MG63 (cell line): ENCODE measurements at regions not wholly inside any gene's neighbourhood (a gene's known extent, or its start where the extent isn't known, plus 50 kb on each side); places are given as distances from the start of the nearest gene placed in this dataset.
"Not testable (repeated sequence)": the region's sequence is repeated elsewhere in the genome, so short reads cannot be mapped to it uniquely, and the experiment has no call there.

Experiments
- DNase-seq: peaks from one replicate; pipeline ENCODE4 v3.0.0-alpha.2; 2020
- H3K27me3 ChIP-seq: fragments of 250-450 bp; sonication (Bioruptor Pico); 2 replicates; pipeline ENCODE4 v1.5.1; 2020; ENCODE audit warnings: mild to moderate bottlenecking, moderate library complexity
- H3K36me3 ChIP-seq: fragments of 250-450 bp; sonication (Bioruptor Pico); 2 replicates; pipeline ENCODE4 v1.5.1; 2020; ENCODE audit warnings: mild to moderate bottlenecking, moderate library complexity
- H3K4me3 ChIP-seq: fragments of 250-450 bp; sonication (Bioruptor Pico); 2 replicates; pipeline ENCODE4 v1.5.1; 2020; ENCODE audit warnings: mild to moderate bottlenecking, moderate library complexity
- H3K9me3 ChIP-seq: fragments of 250-450 bp; sonication (Bioruptor Pico); 2 replicates; pipeline ENCODE4 v1.5.1; 2020; ENCODE audit warnings: mild to moderate bottlenecking, moderate library complexity

DNA sequence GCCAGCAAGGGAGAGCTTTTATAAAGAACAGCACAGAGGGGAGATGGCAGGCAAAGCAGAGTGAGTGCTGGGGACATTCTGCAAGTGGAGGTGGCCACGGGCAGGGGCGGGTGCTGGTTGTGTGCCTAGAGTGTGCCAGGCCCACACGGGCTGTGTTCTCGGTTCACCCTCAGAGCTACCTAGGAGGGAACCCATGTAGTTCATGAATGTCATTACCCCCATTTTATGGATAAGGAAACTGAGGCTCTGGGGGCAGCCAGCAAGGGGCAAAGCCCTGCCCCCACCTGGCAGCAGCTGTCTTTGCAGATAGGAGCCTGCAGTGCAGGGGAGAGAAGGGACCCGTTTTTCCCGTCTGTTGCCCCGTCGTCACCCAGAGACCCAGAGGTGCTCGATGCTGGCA, 85.2 kb upstream of the NCOR2 start:
- no peaks in the 10 kb centered on the region for H3K36me3 ChIP-seq
- H3K4me3 ChIP-seq, result no peak overlapping the region
- DNase-seq, result no peak
- H3K27me3 ChIP-seq, result no peaks in the 10 kb centered on the region
- H3K9me3 ChIP-seq, result peaks cover 8% of the 10 kb centered on the region; the same call in 1 of the 2 replicates

DNA sequence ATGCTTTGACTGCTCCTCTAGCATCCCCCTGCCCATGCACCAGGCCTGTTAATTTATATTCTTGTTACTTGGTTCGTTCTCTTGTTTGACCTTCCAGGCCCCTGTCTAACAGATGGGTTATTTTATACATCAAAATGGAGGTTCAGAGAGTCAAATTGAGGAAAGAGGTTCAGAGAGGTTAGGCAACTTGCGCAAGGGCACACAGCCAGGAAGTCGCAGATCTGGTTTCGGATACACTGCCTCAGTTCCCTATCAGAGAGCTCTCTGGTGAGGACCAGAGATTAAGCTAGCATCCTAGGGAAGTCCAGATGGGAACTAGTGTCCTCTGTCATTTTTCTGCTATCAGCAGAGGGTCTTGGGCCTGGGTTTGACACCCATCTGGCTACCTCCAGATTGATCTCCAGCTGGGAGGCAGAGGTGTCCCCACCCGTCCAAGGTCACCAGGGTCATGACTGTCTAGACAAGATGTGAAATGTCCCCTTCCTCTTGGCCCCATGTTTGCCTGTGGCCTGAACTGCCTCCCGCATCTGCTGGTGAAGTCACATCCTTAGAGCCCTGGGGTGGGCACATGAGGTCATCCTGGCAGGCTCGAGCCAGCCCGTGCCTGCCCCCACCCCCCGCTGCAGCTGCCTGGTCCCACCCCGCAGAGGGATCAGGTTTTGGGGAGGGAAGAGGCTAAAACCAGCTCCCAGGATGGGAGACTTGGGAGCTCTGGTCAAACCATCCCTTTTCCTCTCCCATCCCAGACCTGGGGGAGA, 84.3 kb upstream of the NCOR2 start:
- no peak overlapping the region for H3K4me3 ChIP-seq
- peak; percentile 47 for DNase-seq
- no peaks in the 10 kb centered on the region for H3K36me3 ChIP-seq
- no peaks in the 10 kb centered on the region for H3K27me3 ChIP-seq
- H3K9me3 ChIP-seq, result peaks cover 8% of the 10 kb centered on the region; the same call in 1 of the 2 replicates

DNA sequence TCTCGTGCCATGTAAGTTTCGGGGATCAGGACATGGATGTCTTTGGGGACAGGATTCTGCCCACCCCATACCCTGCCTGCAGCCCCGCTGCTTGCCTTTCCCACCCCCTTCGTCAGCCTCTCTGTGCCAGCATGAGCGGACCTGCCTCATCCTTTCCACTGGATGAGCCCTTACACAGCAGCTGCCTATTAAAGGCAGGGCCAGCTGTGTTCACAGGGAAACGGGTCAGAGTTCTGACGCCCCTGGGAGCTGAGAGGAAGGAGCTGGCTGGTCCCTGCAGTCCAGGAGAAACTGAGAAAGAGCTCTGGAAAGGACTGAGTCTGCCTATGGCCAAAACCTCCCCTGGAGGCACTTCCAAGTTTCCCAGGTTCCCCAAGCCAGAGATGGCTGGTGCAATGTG, 83.5 kb upstream of the NCOR2 start:
- Histone ChIP-seq H3K36me3 (no peaks in the 10 kb centered on the region), H3K27me3 (no peaks in the 10 kb centered on the region), H3K9me3 (peaks cover 8% of the 10 kb centered on the region; the same call in 1 of the 2 replicates), H3K4me3 (no peak overlapping the region)
- no peak for DNase-seq

DNA sequence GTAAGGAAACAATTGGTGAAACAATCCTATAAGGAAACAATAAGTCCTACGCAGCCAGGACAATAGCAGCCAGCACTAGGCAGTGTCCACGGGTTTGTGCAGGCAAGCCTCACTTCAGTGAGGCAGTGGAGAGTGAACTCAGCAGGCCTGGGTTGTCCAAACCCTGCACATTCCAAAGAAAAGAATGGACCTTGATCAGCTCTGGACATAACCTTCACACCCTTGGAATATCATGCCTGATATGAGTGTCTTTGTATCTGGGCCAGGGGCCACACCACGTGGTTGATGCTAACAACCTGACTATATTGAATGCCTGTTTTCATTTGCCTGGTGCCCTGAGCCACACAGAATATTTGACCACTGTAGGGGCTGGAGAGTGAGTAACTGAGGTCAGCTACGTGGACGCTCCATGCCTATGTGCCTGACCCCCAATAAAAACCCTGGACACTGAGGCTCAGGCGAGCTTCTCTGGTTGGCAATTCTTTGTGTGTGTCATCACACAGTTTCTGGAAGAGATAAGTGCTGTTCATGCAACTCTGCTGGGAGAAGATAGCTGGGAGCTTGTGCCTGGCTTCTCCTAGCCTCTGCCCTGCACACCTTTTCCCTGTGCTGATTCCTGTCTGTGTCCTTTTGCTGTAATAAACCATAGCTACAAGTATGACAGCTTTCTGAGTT, 81.4 kb upstream of the NCOR2 start:
- no peak for DNase-seq
- Histone ChIP-seq H3K4me3 (no peak overlapping the region), H3K9me3 (peaks cover 8% of the 10 kb centered on the region; the same call in 1 of the 2 replicates), H3K27me3 (no peaks in the 10 kb centered on the region), H3K36me3 (no peaks in the 10 kb centered on the region)

DNA sequence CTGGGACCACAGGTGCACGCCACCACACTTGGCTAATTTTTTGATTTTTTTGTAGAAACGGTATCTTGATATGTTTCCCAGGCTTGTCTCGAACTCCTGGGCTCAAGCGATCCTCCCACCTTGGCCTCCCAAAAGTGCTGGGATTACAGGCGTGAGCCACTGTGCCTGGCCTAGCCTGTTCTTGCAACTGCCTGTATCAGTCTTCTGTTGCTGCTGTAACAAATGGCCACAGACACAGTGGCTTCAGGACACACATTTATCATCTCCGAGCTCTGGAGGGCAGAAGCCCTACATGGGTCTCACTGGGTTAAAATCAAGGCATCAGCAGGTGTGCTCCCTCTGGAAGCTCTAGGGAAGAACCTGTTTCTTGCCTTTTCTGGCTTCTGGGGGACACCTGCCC, 79.9 kb upstream of the NCOR2 start:
- Histone ChIP-seq H3K27me3 (no peaks in the 10 kb centered on the region), H3K4me3 (no peak overlapping the region), H3K9me3 (peaks cover 8% of the 10 kb centered on the region; the same call in 1 of the 2 replicates), H3K36me3 (no peaks in the 10 kb centered on the region)
- no peak for DNase-seq

DNA sequence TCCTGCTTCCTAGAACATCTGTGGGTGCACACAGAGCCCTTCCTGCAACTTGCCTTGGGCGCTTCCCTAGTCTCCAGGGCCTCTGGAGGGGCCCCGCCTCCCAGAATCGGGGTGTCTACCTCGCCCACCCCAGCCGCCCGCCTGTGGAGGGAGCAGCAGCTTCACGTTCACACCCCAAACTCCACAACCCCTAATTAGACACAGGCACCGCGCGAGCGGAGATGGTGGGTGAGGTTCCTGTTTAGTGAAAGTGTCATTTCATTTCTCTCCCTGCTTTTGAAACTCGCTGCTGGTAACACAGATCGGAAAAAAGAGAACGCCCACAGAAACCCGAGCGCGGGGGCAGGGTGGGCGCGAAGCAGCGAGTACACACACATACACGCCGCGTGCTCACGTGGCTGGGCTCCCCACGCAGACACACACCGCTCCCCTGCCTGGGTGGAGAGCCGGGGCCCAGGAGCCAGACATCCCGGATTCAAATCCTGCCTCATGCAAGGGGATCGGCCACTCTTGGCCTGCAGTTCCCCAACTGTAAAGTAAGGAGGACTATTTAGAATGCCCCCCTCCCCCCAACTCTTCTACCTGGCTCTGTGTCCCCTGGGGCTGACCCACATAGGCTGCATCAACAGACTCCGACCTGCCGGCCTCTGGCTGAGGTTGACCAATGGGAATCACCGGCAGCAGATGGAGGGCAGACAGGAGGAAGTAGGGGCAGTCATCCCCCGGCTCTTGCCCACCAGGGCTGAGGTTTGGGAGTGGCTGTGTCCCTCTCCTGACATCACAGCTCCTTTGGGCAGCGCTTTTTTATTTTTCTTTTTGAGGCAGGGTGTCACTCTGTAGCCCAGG, 79.2 kb upstream of the NCOR2 start:
- no peak for DNase-seq

DNA sequence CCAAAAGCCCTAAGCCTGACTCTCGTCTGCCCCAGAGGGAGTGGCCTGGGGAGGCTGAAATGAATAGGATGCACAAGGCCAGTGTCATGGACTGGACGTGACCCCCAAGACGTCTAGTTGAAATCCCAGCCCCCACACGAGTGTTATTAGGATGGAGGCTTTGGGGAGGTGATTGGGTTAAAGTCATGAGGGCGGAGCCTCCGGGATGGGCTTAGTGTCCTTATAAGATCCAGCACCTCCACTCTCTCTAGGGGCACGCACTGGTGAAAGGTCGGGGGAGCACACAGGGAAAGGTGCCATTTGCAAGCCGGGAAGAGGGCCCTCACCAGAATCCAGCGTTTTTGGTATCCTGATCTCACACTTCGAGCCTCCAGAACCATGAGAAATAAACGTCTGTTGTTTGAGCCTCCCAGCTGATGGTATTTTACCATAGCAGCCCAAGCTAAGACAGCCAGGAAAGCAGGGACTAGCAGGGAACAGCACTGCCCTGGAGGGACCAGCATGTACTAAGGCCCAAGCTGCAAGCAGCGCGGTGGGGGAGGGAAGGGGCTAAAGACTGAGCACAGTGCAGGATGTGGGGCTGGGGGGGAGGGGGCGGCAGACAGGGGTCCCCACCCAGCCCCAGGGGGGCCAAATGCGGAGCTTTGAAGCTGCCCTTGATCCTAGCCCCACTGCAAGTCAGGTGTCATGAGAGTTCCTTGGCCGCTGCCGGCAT, 78.3 kb upstream of the NCOR2 start:
- Histone ChIP-seq H3K4me3 (no peak overlapping the region), H3K27me3 (no peaks in the 10 kb centered on the region), H3K36me3 (no peaks in the 10 kb centered on the region), H3K9me3 (peaks cover 8% of the 10 kb centered on the region; the same call in 1 of the 2 replicates)
- DNase-seq, result no peak

More for the DNA sequence above, 79.2 kb upstream of the NCOR2 start:
- Histone ChIP-seq H3K27me3 (no peaks in the 10 kb centered on the region), H3K4me3 (no peak overlapping the region), H3K9me3 (peaks cover 8% of the 10 kb centered on the region; the same call in 1 of the 2 replicates), H3K36me3 (no peaks in the 10 kb centered on the region)

DNA sequence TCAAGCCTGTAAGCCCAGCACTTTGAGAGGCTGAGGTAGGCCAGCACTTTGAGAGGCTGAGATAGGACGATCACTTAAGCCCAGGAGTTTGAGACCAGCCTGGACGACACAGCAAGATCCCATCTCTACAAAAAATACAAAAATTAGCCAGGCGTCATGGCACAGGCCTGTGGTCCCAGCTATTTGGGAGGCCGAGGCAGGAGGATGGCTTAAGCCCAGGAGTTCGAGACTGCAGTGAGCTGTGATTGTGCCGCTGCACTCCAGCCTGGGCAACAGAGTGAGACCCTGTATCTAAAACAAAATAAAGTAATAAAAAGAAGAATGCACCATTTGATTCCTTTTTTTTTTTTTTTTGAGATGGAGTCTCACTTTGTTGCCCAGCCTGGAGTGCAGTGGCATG, 76.4 kb upstream of the NCOR2 start:
- DNase-seq, H3K27me3 ChIP-seq, H3K36me3 ChIP-seq, H3K4me3 ChIP-seq: not testable (repeated sequence)
- peaks cover 15% of the 10 kb centered on the region for H3K9me3 ChIP-seq

DNA sequence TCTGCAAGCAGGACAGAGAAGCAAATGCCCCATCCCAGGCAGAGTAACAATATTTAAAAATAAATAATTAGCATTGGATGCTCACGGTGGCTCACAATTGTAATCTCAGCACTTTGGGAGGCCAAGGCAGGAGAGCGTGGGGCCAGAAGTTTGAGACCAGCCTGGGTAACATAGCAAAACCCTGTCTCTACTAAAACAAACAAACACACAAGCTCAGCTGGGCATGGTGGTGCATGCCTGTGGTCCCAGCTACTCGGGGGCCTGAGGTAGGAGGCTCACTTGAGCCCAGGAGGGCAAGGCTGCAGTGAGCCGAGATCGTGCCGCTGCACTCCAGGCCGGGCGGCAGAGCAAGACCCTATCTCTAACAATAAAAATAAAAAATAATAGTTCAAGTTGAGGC, 74.7 kb upstream of the NCOR2 start:
- Histone ChIP-seq H3K4me3 (no peak overlapping the region), H3K9me3 (peaks cover 14% of the 10 kb centered on the region), H3K36me3 (no peaks in the 10 kb centered on the region), H3K27me3 (no peaks in the 10 kb centered on the region)
- no peak for DNase-seq

DNA sequence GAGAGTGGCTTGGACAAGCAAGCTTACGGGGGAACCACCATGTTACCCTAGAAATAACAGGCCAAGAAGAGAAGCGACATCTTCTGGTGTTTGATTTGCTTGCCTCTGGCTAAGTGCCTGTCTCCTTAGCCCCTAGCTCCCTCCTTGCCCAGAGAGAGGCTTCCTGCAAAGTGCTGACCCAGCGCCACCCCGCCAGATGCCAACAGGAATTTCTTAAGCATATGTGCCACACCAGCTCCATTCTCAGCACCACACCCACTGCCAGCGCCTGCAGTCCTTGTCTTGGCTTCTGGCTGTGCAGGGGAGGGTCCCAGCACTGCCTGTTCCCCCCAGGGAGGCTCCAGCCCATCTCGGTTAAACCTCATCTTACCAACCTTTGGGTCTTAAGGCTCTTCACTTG, 74.2 kb upstream of the NCOR2 start:
- DNase-seq, result no peak
- Histone ChIP-seq H3K4me3 (no peak overlapping the region), H3K9me3 (peaks cover 14% of the 10 kb centered on the region), H3K27me3 (no peaks in the 10 kb centered on the region), H3K36me3 (no peaks in the 10 kb centered on the region)

DNA sequence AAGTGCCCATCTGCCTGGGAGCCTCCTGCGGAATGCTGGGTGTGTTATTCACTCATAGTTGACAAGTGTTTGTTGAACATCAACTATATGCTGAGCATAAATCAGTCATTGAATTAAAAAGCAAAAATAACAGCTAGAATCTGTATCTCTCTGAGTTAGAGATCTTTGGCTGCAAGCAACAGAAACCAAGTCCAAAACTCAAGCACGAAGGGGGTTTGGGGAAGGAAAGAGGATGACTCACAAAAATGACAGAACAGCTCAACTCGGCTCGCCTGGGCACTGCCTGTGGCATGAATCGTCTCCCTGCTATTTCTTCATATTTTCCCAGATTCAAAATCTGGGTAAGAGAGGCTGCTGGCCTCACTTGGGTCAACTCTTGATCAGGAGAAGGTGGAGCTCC, 72.6 kb upstream of the NCOR2 start:
- no peaks in the 10 kb centered on the region for H3K27me3 ChIP-seq
- H3K4me3 ChIP-seq, result no peak overlapping the region
- peak; percentile 60 for DNase-seq
- no peaks in the 10 kb centered on the region; the same call in 1 of the 2 replicates for H3K36me3 ChIP-seq
- peaks cover 23% of the 10 kb centered on the region for H3K9me3 ChIP-seq

DNA sequence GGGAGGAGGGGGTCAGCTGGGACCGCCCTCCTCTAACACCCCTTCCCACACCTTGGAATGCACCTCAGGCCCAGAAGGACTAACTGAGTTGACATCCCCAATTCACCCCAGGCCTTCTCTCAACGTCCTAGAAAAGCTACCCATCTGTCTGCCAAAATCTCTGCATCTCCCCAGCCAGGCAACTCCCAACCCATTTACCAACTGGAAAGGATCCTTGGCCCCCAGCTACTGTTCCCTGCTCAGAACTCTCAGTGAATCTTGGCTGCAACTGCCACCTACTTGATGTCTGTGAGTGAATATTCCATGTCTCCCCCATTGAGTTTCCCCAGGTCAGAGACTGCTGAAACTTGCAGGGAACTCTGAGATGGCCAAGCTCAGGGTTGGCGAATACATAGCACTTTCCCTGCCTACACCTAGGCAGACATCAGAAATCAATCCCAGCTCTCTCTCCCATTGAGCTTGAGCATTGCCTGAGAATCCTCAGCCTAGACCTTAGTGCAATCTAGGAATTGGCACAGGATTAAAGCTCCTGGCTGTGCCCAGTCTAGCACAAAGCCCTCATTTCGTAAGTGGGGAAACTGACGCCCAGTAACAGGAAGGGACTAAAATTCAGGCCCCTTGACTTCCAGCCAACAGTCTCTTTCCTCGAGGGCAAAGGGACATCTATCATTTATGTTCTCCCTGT, 71.9 kb upstream of the NCOR2 start:
- Histone ChIP-seq H3K27me3 (no peaks in the 10 kb centered on the region), H3K36me3 (no peaks in the 10 kb centered on the region; the same call in 1 of the 2 replicates), H3K9me3 (peaks cover 23% of the 10 kb centered on the region), H3K4me3 (no peak overlapping the region)
- no peak for DNase-seq

DNA sequence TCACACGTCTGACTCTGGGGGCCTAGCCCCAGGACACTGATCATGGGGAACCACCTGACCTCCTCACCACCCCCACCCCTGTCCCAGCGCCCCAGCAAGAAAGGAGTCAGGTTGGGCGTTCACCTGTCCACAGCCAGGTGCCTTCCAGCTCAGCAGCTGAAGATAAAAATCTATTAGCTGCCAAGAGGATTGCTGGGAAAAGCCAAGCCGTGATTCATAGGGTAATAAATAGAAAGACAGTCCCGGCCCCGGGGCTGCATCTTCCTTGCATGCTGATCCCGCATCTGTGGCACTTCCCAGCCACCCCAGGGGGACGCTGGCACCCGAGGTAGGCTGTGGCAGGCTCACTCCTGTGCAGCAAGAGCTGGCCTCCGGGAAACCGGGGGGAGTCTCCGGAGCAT, 70.2 kb upstream of the NCOR2 start:
- peaks cover 23% of the 10 kb centered on the region for H3K9me3 ChIP-seq
- no peaks in the 10 kb centered on the region for H3K27me3 ChIP-seq
- DNase-seq, result no peak
- H3K36me3 ChIP-seq, result no peaks in the 10 kb centered on the region; the same call in 1 of the 2 replicates
- no peak overlapping the region for H3K4me3 ChIP-seq

DNA sequence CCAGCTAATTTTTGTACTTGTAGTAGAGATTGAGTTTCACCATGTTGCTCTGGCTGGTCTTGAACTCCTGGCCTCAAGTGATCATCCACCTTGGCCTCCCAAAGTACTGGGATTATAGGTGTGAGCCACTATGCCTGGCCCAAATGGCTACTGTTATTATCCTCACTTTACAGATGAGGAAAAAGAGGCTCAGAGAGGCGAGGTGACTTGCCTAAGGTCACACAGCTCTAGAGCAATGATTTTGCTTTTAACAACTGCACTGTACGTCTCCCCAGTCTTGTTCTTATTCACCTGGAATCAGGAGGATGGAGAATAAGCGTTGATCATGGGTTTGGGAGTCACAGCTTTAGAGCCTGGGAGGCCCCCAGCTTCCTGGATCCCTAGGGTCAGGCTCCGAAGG, 69.8 kb upstream of the NCOR2 start:
- DNase-seq, result no peak
- H3K27me3 ChIP-seq, result no peaks in the 10 kb centered on the region
- H3K9me3 ChIP-seq, result peaks cover 23% of the 10 kb centered on the region
- no peaks in the 10 kb centered on the region; the same call in 1 of the 2 replicates for H3K36me3 ChIP-seq
- H3K4me3 ChIP-seq, result no peak overlapping the region

DNA sequence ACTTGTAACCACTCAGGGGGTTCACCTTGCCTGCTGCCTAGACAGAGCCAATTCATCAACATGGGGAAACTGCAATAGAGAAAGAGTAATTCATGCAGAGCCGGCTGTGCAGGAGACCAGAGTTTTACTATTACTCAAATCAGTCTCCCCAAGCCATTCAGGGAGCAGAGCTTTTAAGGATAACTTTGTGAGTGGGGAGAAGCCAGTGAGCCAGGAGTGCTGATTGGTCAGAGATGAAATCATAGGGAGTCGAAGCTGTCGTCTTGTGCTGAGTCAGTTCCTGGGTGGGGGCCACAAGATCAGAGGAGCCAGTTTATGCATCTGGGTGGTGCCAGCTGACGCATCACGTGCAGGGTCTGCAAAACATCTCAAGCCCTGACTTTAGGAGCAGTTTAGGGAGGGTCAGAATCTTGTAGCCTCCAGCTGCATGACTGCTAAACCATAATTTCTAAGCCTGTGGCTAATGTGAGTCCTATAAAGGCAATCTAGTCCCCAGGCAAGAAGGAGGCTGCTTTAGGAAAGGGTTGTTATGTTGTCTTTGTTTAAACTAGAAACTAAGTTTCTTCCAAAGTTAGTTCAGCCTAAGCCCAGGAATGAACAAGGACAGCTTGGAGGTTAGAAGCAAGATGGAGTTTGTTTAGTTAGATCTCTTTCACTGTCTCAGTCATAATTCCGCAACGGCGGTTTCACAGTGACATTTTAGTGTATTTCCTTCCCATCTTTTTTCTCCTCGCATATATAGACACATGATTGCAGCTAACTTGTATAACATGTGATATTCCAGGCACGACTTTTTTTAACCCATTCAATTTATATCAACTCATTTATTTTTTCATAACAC, 68.9 kb upstream of the NCOR2 start:
- Histone ChIP-seq H3K36me3 (no peaks in the 10 kb centered on the region; the same call in 1 of the 2 replicates), H3K27me3 (no peaks in the 10 kb centered on the region), H3K9me3 (peaks cover 23% of the 10 kb centered on the region), H3K4me3 (no peak overlapping the region)
- DNase-seq, result peak; percentile 95
